ENCODE measurements at regions not wholly inside any gene's neighbourhood (a gene's known extent, or its start where the extent isn't known, plus 50 kb on each side); places are given as distances from the start of the nearest gene placed in this dataset.

DNA sequence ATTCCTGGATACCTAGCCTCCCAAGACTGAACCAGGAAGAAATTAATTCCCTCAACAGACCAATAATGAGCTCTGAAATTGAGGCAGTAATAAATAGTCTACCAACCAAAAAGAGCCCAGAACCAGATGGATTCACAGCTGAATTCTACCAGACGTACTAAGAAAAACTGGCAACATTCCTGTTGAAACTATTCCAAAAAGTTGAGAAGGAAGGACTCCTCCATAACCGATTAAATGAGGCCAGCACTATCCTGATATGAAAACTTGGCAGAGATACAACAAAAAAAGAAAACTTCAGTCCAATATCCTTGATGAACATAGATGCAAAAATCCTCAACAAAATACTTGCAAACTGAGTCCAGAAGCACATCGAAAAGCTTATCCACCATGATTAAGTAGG lies 392.5 kb upstream of the GRAMD2B start:
- H3K27ac ChIP-seq (ENCODE audit: low read depth, low read length) = no peak overlapping the region
- no peak for DNase-seq
- H3K4me3 Mint-ChIP-seq = no peak overlapping the region
- TF ChIP-seq, protein P1, sequence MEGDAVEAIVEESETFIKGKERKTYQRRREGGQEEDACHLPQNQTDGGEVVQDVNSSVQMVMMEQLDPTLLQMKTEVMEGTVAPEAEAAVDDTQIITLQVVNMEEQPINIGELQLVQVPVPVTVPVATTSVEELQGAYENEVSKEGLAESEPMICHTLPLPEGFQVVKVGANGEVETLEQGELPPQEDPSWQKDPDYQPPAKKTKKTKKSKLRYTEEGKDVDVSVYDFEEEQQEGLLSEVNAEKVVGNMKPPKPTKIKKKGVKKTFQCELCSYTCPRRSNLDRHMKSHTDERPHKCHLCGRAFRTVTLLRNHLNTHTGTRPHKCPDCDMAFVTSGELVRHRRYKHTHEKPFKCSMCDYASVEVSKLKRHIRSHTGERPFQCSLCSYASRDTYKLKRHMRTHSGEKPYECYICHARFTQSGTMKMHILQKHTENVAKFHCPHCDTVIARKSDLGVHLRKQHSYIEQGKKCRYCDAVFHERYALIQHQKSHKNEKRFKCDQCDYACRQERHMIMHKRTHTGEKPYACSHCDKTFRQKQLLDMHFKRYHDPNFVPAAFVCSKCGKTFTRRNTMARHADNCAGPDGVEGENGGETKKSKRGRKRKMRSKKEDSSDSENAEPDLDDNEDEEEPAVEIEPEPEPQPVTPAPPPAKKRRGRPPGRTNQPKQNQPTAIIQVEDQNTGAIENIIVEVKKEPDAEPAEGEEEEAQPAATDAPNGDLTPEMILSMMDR (conservative IDR thresholded peaks at IDR 0.05) = no peak
- WGBS, 2 experiments (ENCODE audit: insufficient coverage in 1 of 2, insufficient read length in 1 of 2) = 94 to 100% methylated on average over 2 to 3 of the region's 3 CpGs
- peaks cover 52% of the 10 kb centered on the region for H3K9me3 ChIP-seq (ENCODE audit: control insufficient read depth, low read length)
- H3K27ac Mint-ChIP-seq = no peak overlapping the region
- peak overlapping the region; percentile 14 for H3K4me3 ChIP-seq (ENCODE audit: low read length)
- no peaks in the 10 kb centered on the region for H3K27me3 Mint-ChIP-seq (ENCODE audit: insufficient read depth)
- H3K4me1 Mint-ChIP-seq = peaks cover 5% of the 10 kb centered on the region
- peaks cover 16% of the 10 kb centered on the region for H3K36me3 Mint-ChIP-seq (ENCODE audit: low read depth)
- no peaks in the 10 kb centered on the region for H3K36me3 ChIP-seq (ENCODE audit: control insufficient read depth, insufficient read depth, low read length)
- H3K9me3 Mint-ChIP-seq = peaks cover 34% of the 10 kb centered on the region
- H3K27me3 ChIP-seq (ENCODE audit: control insufficient read depth, insufficient read depth, low read length, poor library complexity, severe bottlenecking) = no peaks in the 10 kb centered on the region
- no peak overlapping the region for H3K9ac ChIP-seq (ENCODE audit: extremely low read depth, low read length, poor library complexity, severe bottlenecking)
- H3K4me1 ChIP-seq (ENCODE audit: control insufficient read depth, insufficient read depth, low read length) = peaks cover 2% of the 10 kb centered on the region

DNA sequence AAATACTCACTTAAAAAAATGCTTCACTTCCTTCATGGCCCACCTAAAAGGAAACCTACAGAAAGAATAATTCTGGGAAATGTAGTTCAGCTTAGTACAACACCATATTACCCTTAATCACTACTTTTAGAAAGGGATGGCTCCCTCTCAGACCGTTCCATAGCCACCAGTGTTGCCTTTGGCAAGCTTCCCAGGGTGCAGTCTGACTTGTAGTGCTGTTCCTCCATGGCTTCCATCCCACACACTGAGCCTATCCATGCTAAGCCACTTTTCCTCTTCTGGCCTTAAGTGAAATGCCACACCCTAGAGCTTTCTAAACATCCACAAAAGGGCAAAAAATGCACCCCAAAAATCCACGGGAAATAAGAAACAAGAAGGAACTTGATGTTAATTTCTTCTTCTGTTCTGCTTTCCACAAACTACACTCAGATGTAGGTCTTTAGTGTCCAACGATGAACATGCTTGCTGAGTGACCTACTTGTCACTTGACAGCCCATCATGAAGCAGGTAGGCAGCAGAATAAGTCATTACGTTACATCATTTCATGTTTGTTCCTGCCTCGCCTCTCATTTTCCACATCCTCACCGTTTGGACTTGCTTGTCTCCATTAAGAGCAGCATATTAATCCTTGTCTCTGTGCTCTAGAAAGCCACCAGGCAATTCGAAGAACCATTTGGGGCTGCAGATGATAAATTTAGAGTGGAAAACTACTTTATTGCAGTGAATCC lies 391.1 kb upstream of the GRAMD2B start:
- Histone ChIP-seq H3K4me3 (ENCODE audit: low read length) (peak overlapping the region; percentile 47), H3K4me1 (ENCODE audit: control insufficient read depth, insufficient read depth, low read length) (peaks cover 2% of the 10 kb centered on the region), H3K9me3 (ENCODE audit: control insufficient read depth, low read length) (peaks cover 64% of the 10 kb centered on the region), H3K9ac (ENCODE audit: extremely low read depth, low read length, poor library complexity, severe bottlenecking) (no peak overlapping the region), H3K27me3 (ENCODE audit: control insufficient read depth, insufficient read depth, low read length, poor library complexity, severe bottlenecking) (no peaks in the 10 kb centered on the region), H3K27ac (ENCODE audit: low read depth, low read length) (no peak overlapping the region), H3K36me3 (ENCODE audit: control insufficient read depth, insufficient read depth, low read length) (no peaks in the 10 kb centered on the region)
- Mint-ChIP-seq H3K4me3 (no peak overlapping the region), H3K27ac (no peak overlapping the region), H3K9me3 (peaks cover 34% of the 10 kb centered on the region), H3K4me1 (peaks cover 5% of the 10 kb centered on the region), H3K36me3 (ENCODE audit: low read depth) (peaks cover 14% of the 10 kb centered on the region), H3K27me3 (ENCODE audit: insufficient read depth) (no peaks in the 10 kb centered on the region)
- no peak for DNase-seq
- 93 to 94% methylated on average over 4 to 7 of the region's 7 CpGs for WGBS, 2 experiments (ENCODE audit: insufficient coverage in 1 of 2, insufficient read length in 1 of 2)
- TF ChIP-seq, protein P1 (conservative IDR thresholded peaks at IDR 0.05) = no peak

DNA sequence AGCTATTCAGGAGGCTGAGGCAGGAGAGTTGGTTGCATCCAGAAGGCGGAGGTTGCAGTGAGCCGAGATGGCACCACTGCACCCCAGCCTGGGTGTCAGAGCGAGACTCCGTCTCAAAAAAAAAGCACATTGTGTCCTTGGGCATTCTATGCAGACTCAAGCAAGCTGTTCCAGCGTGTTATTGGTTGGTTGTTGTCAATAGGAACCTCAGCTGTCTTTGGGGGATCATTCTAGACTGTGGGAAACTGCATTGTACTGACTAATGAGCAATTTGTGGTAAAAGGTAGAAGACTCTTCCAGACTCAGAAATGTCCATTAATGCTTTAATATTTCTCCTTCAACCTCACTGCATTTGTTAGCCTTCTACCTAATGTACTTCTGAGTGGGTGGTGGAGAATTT lies 379.5 kb upstream of the GRAMD2B start:
- DNase-seq = no peak
- Histone ChIP-seq H3K9ac (ENCODE audit: extremely low read depth, low read length, poor library complexity, severe bottlenecking) (no peak overlapping the region), H3K36me3 (ENCODE audit: control insufficient read depth, insufficient read depth, low read length) (no peaks in the 10 kb centered on the region), H3K4me1 (ENCODE audit: control insufficient read depth, insufficient read depth, low read length) (peaks cover 7% of the 10 kb centered on the region), H3K27ac (ENCODE audit: low read depth, low read length) (peak overlapping the region; percentile 73), H3K9me3 (ENCODE audit: control insufficient read depth, low read length) (no peaks in the 10 kb centered on the region), H3K4me3 (ENCODE audit: low read length) (no peak overlapping the region), H3K27me3 (ENCODE audit: control insufficient read depth, insufficient read depth, low read length, poor library complexity, severe bottlenecking) (no peaks in the 10 kb centered on the region)
- no peaks in the 10 kb centered on the region for H3K9me3 Mint-ChIP-seq
- H3K4me1 Mint-ChIP-seq = peaks cover 33% of the 10 kb centered on the region
- no peaks in the 10 kb centered on the region for H3K27me3 Mint-ChIP-seq (ENCODE audit: insufficient read depth)
- no peaks in the 10 kb centered on the region for H3K36me3 Mint-ChIP-seq (ENCODE audit: low read depth)
- TF ChIP-seq, protein P1 (conservative IDR thresholded peaks at IDR 0.05) = no peak
- no peak overlapping the region for H3K27ac Mint-ChIP-seq
- H3K4me3 Mint-ChIP-seq = no peak overlapping the region
- 78 to 85% methylated on average over 5 of the region's 5 CpGs for WGBS, 2 experiments (ENCODE audit: insufficient coverage in 1 of 2, insufficient read length in 1 of 2)
